ENCODE measurements at regions not wholly inside any gene's neighbourhood (a gene's known extent, or its start where the extent isn't known, plus 50 kb on each side); places are given as distances from the start of the nearest gene placed in this dataset.
A peak's percentile ranks its signal among the peaks of the same experiment; 100 is the strongest.

DNA sequence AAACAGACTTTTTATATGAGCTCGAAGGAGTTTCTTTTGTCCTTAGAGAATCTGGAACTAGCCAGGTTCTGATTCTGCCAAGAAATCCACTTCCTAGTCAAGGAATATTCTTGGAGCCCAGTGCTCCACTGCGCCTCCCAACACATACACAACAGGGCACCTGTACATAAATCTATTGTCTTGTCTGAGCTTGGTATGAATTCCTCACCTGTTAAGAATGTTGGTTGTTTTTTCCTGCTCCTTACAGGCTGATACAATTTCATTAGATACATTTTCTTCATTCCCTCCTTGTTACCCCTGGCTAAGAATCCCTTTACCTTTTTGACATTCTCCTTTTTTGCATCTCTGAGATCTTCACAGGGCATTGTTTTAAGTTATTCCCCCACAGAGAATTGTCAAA, 56.0 kb upstream of the FZD7 start:
- DNase-seq (ENCODE audit: low read depth, low spot score), result no peak
- Mint-ChIP-seq H3K36me3 (ENCODE audit: low read depth) (no peaks in the 10 kb centered on the region), H3K9me3 (no peaks in the 10 kb centered on the region), H3K4me3 (no peak overlapping the region), H3K4me1 (peaks cover 85% of the 10 kb centered on the region), H3K27ac (ENCODE audit: unreplicated experiment) (no peak overlapping the region), H3K27me3 (ENCODE audit: low read depth) (no peaks in the 10 kb centered on the region)
- TF ChIP-seq, protein P1, sequence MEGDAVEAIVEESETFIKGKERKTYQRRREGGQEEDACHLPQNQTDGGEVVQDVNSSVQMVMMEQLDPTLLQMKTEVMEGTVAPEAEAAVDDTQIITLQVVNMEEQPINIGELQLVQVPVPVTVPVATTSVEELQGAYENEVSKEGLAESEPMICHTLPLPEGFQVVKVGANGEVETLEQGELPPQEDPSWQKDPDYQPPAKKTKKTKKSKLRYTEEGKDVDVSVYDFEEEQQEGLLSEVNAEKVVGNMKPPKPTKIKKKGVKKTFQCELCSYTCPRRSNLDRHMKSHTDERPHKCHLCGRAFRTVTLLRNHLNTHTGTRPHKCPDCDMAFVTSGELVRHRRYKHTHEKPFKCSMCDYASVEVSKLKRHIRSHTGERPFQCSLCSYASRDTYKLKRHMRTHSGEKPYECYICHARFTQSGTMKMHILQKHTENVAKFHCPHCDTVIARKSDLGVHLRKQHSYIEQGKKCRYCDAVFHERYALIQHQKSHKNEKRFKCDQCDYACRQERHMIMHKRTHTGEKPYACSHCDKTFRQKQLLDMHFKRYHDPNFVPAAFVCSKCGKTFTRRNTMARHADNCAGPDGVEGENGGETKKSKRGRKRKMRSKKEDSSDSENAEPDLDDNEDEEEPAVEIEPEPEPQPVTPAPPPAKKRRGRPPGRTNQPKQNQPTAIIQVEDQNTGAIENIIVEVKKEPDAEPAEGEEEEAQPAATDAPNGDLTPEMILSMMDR (conservative IDR thresholded peaks at IDR 0.05), result no peak

DNA sequence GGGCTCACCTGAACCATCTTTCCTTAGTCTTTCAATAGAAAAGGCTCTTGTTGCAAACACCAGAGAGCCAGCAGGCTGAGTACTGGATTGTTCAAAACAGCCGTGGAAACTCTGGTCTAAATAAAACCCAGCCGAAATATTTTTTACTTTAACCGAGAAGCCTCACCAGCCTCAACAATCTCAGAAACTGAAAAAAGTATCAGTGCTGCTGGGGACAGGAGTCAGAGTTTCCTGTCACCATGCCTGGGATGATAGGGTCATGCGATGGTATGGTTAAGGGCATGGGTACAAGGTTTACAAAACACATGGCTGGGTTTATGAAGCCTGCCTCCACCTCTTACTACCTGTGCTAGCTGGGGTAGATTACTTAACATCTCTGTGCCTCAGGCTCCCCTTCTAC, 55.3 kb upstream of the FZD7 start:
- H3K4me3 Mint-ChIP-seq, result no peak overlapping the region
- TF ChIP-seq, protein P1 (conservative IDR thresholded peaks at IDR 0.05), result no peak
- no peak for DNase-seq (ENCODE audit: low read depth, low spot score)
- H3K27me3 Mint-ChIP-seq (ENCODE audit: low read depth), result no peaks in the 10 kb centered on the region
- no peak overlapping the region for H3K27ac Mint-ChIP-seq (ENCODE audit: unreplicated experiment)
- no peaks in the 10 kb centered on the region for H3K36me3 Mint-ChIP-seq (ENCODE audit: low read depth)
- no peaks in the 10 kb centered on the region for H3K9me3 Mint-ChIP-seq
- H3K4me1 Mint-ChIP-seq, result peaks cover 83% of the 10 kb centered on the region

DNA sequence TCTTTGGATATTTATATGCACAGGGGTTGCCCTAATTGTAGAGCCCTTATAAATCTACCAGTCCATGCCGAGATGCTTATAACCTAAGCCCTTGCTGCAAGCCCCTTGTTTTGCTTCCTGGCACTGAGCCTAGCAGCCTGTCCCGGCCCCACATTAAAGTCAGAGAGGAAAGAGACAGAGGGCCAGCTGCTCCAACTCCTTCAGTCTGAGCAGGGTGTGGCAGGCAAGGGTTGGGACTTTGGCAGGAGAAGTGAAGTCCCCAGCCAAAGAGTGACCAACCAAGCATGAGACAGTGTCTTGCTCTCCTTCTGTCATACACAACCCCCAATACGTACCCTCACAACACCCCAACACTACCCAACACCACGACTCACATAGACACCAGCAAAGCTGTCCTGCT, 54.7 kb upstream of the FZD7 start:
- H3K4me1 Mint-ChIP-seq, result peaks cover 85% of the 10 kb centered on the region
- H3K27me3 Mint-ChIP-seq (ENCODE audit: low read depth), result no peaks in the 10 kb centered on the region
- H3K9me3 Mint-ChIP-seq, result no peaks in the 10 kb centered on the region
- H3K4me3 Mint-ChIP-seq, result no peak overlapping the region
- no peak overlapping the region for H3K27ac Mint-ChIP-seq (ENCODE audit: unreplicated experiment)
- DNase-seq (ENCODE audit: low read depth, low spot score), result no peak
- TF ChIP-seq, protein P1 (conservative IDR thresholded peaks at IDR 0.05), result no peak
- no peaks in the 10 kb centered on the region for H3K36me3 Mint-ChIP-seq (ENCODE audit: low read depth)

DNA sequence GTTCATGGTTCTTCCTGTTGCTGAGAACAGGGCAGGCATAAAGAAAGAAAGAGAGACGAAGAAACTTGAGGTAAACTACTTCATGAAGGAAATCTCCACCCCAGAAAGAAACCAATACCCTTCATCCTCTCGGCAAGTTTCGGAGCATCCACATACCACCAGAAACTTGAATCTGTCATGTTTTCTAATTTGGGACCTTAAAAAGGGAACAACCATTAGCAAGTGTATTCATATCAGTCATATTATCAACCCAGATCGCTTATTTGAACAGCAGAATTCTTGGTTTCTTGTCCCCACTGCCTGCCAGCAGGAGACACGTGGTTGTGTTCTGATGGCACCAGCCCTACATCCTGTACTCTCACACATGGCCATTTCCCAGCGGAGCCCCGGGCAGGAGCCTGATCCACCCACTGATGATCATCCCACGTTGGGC, 53.2 kb upstream of the FZD7 start:
- H3K27ac Mint-ChIP-seq (ENCODE audit: unreplicated experiment), result peak overlapping the region; percentile 9
- H3K9me3 Mint-ChIP-seq, result no peaks in the 10 kb centered on the region
- H3K27me3 Mint-ChIP-seq (ENCODE audit: low read depth), result no peaks in the 10 kb centered on the region
- TF ChIP-seq, protein P1 (conservative IDR thresholded peaks at IDR 0.05), result no peak
- no peak overlapping the region for H3K4me3 Mint-ChIP-seq
- DNase-seq (ENCODE audit: low read depth, low spot score), result no peak
- H3K4me1 Mint-ChIP-seq, result peaks cover 85% of the 10 kb centered on the region
- H3K36me3 Mint-ChIP-seq (ENCODE audit: low read depth), result no peaks in the 10 kb centered on the region

DNA sequence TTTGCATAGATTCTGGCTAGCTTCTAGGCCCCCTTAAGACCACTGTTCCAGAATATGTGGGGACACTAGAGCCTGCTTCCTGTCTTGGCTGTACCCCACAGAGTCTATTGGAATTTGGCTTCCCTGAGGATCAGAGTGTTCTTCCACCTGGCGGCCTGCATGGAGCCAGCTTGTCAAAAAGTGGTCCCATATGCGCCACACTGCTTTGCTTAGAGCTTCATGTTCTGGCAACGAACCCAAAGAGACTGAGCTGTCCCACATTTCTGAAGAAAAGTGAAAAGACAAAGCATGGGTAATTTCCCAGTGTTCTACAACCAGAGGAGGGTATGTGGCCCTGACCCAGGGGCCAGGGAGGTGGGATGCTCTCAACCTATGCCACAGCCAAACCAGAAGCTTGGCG, 52.7 kb upstream of the FZD7 start:
- TF ChIP-seq, protein P1 (conservative IDR thresholded peaks at IDR 0.05), result no peak
- no peak overlapping the region for H3K27ac Mint-ChIP-seq (ENCODE audit: unreplicated experiment)
- no peaks in the 10 kb centered on the region for H3K9me3 Mint-ChIP-seq
- H3K36me3 Mint-ChIP-seq (ENCODE audit: low read depth), result no peaks in the 10 kb centered on the region
- no peak for DNase-seq (ENCODE audit: low read depth, low spot score)
- peaks cover 85% of the 10 kb centered on the region for H3K4me1 Mint-ChIP-seq
- H3K27me3 Mint-ChIP-seq (ENCODE audit: low read depth), result no peaks in the 10 kb centered on the region
- no peak overlapping the region for H3K4me3 Mint-ChIP-seq

DNA sequence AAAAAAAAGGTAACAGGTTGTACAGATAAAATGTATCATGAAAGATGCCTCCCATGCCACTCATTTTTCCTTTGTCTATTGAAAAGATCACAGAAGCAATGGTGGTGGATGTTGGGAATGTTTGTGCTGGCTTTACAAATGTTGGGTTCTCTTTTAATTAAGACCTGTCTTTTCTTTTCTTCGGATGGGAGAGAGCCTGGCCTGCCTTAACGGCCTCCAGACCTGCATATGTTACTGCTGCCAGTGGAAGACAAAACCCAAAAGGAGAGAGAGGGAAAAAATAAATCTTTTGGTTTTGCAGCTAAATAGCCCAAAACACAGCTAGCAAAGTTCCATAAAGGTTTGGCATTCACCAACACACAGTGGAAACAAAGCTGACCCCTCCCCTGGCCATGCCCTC, 50.5 kb upstream of the FZD7 start:
- TF ChIP-seq, protein P1 (conservative IDR thresholded peaks at IDR 0.05), result no peak
- H3K9me3 Mint-ChIP-seq, result no peaks in the 10 kb centered on the region
- no peak for DNase-seq (ENCODE audit: low read depth, low spot score)
- H3K4me3 Mint-ChIP-seq, result peak overlapping the region; percentile 61
- H3K27me3 Mint-ChIP-seq (ENCODE audit: low read depth), result no peaks in the 10 kb centered on the region
- peaks cover 73% of the 10 kb centered on the region for H3K4me1 Mint-ChIP-seq
- peak overlapping the region; percentile 95 for H3K27ac Mint-ChIP-seq (ENCODE audit: unreplicated experiment)
- no peaks in the 10 kb centered on the region for H3K36me3 Mint-ChIP-seq (ENCODE audit: low read depth)
